Stimulated activated effector memory CD8-positive, alpha-beta T cell treated with anti-CD3 and anti-CD28 coated beads, Interleukin-12 subunit alpha, Interleukin-12 subunit beta, amount 100 ng/mL, for 72 hours (primary cell): ENCODE measurements at regions not wholly inside any gene's neighbourhood (a gene's known extent, or its start where the extent isn't known, plus 50 kb on each side); places are given as distances from the start of the nearest gene placed in this dataset.

Experiments used
- ATAC-seq: fragments of 150-1000 bp; cut with Tn5 transposase; 2 replicates; pipeline ENCODE4 v1.10.0; 2021
- DNase-seq, 2 donors: peaks; one replicate each; pipeline ENCODE4 v3.0.0; 2021 to 2022; ENCODE audit warnings: low spot score in 2 of 2
- H3K27ac Mint-ChIP-seq: one replicate; pipeline ENCODE4 v1.8.0; 2022; ENCODE audit warnings: mild to moderate bottlenecking, mixed read lengths
- H3K36me3 Mint-ChIP-seq: one replicate; pipeline ENCODE4 v1.8.0; 2022; ENCODE audit warnings: mild to moderate bottlenecking, mixed read lengths
- H3K4me1 Mint-ChIP-seq: one replicate; pipeline ENCODE4 v1.8.0; 2022; ENCODE audit warnings: mixed read lengths
- H3K4me3 Mint-ChIP-seq: one replicate; pipeline ENCODE4 v1.8.0; 2022; ENCODE audit warnings: mild to moderate bottlenecking, mixed read lengths
- H3K9me3 Mint-ChIP-seq: one replicate; pipeline ENCODE4 v1.8.0; 2022; ENCODE audit warnings: mixed read lengths

- Mint-ChIP-seq H3K27ac (no peak overlapping the region), H3K4me3 (no peak overlapping the region), H3K36me3 (no peaks in the 10 kb centered on the region), H3K4me1 (peaks cover 5% of the 10 kb centered on the region), H3K9me3 (no peaks in the 10 kb centered on the region)
- no peak for ATAC-seq
- DNase-seq, result no peak
Observed at GRCh38 chr1:47703156-47703825, 265.4 kb downstream of the FOXD2 start.

- DNase-seq, result no peak
- ATAC-seq, result no peak
- H3K36me3 Mint-ChIP-seq, result no peaks in the 10 kb centered on the region
- H3K4me1 Mint-ChIP-seq, result peaks cover 13% of the 10 kb centered on the region
- no peak overlapping the region for H3K4me3 Mint-ChIP-seq
- no peaks in the 10 kb centered on the region for H3K9me3 Mint-ChIP-seq
- H3K27ac Mint-ChIP-seq, result no peak overlapping the region
Observed at GRCh38 chr1:47703981-47704596, 266.2 kb downstream of the FOXD2 start.

GRCh38 chr1:47705517-47706130 lies 267.8 kb downstream of the FOXD2 start:
- Mint-ChIP-seq H3K36me3 (no peaks in the 10 kb centered on the region), H3K9me3 (no peaks in the 10 kb centered on the region), H3K4me1 (peaks cover 14% of the 10 kb centered on the region), H3K4me3 (no peak overlapping the region), H3K27ac (no peak overlapping the region)
- ATAC-seq (no peak), DNase-seq (no peak)

- H3K4me1 Mint-ChIP-seq, result peaks cover 14% of the 10 kb centered on the region
- no peaks in the 10 kb centered on the region for H3K9me3 Mint-ChIP-seq
- H3K27ac Mint-ChIP-seq, result no peak overlapping the region
- ATAC-seq, result no peak
- H3K4me3 Mint-ChIP-seq, result no peak overlapping the region
- no peak for DNase-seq
- H3K36me3 Mint-ChIP-seq, result no peaks in the 10 kb centered on the region
Observed at GRCh38 chr1:47707503-47707902, 269.7 kb downstream of the FOXD2 start.

- Mint-ChIP-seq H3K27ac (no peak overlapping the region), H3K36me3 (no peaks in the 10 kb centered on the region), H3K9me3 (no peaks in the 10 kb centered on the region), H3K4me1 (peaks cover 14% of the 10 kb centered on the region), H3K4me3 (peak overlapping the region; percentile 26)
- no peak for DNase-seq
- ATAC-seq, result no peak
Observed at GRCh38 chr1:47708019-47708535, 270.2 kb downstream of the FOXD2 start.

- H3K27ac Mint-ChIP-seq, result no peak overlapping the region
- H3K4me1 Mint-ChIP-seq, result peaks cover 14% of the 10 kb centered on the region
- DNase-seq, result no peak
- H3K36me3 Mint-ChIP-seq, result no peaks in the 10 kb centered on the region
- H3K9me3 Mint-ChIP-seq, result no peaks in the 10 kb centered on the region
- no peak for ATAC-seq
- H3K4me3 Mint-ChIP-seq, result peak overlapping the region; percentile 26
Observed at GRCh38 chr1:47708658-47709018, 270.8 kb downstream of the FOXD2 start.

- H3K27ac Mint-ChIP-seq, result no peak overlapping the region
- DNase-seq (no peak), ATAC-seq (peak; percentile 11)
- no peaks in the 10 kb centered on the region for H3K9me3 Mint-ChIP-seq
- peaks cover 14% of the 10 kb centered on the region for H3K4me1 Mint-ChIP-seq
- no peaks in the 10 kb centered on the region for H3K36me3 Mint-ChIP-seq
- H3K4me3 Mint-ChIP-seq, result peak overlapping the region; percentile 26
Observed at GRCh38 chr1:47709019-47709871, 271.4 kb downstream of the FOXD2 start.

GRCh38 chr1:47709872-47710231 lies 272.0 kb downstream of the FOXD2 start:
- Mint-ChIP-seq H3K4me1 (peaks cover 14% of the 10 kb centered on the region), H3K36me3 (no peaks in the 10 kb centered on the region), H3K27ac (no peak overlapping the region), H3K4me3 (peak overlapping the region; percentile 26), H3K9me3 (no peaks in the 10 kb centered on the region)
- ATAC-seq (no peak), DNase-seq (no peak)

GRCh38 chr1:47710329-47711071 lies 272.7 kb downstream of the FOXD2 start:
- no peaks in the 10 kb centered on the region for H3K36me3 Mint-ChIP-seq
- ATAC-seq, result peak; percentile 71

More at GRCh38 chr1:47710329-47711071, 272.7 kb downstream of the FOXD2 start:
- peaks cover 14% of the 10 kb centered on the region for H3K4me1 Mint-ChIP-seq
- DNase-seq, result peak; percentile 76 to 87
- H3K4me3 Mint-ChIP-seq, result peak overlapping the region; percentile 26
- H3K27ac Mint-ChIP-seq, result no peak overlapping the region
- no peaks in the 10 kb centered on the region for H3K9me3 Mint-ChIP-seq
